SK-N-DZ (cell line): ENCODE measurements at regions not wholly inside any gene's neighbourhood (a gene's known extent, or its start where the extent isn't known, plus 50 kb on each side); places are given as distances from the start of the nearest gene placed in this dataset.

Experiments
- DNase-seq: peaks from one replicate; pipeline ENCODE4 v3.0.0-alpha.2; 2015; ENCODE audit warnings: low spot score

DNA sequence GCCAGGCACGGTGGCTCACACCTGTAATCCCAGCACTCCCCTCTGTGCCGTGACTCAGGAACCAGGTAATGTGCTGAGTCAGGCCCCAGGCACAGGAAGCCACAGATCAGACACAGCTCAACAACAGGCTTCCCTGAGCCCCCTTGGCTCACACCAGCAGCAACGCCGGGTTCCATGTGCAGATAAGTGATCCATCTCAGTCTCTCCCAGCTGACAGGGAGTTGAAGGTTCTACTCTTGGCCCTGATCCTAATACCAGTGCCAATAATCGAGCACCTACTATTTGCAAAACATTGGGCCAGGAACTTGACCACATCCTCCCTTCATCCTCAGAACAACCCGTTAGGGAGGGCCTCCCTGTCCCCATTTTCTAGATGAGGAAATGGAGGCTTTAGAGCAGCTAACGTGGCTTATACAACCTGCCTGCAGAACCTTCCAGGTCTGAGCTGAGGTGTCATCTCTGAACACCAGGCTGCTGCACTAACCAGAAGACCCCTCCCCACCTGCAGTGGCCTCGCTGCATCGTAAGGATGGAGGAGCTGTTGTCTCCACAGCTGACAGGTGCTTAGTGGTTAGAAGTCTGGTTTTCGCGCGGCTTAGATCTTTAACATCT lies 64.8 kb upstream of the AMZ2 start:
- no peak for DNase-seq

DNA sequence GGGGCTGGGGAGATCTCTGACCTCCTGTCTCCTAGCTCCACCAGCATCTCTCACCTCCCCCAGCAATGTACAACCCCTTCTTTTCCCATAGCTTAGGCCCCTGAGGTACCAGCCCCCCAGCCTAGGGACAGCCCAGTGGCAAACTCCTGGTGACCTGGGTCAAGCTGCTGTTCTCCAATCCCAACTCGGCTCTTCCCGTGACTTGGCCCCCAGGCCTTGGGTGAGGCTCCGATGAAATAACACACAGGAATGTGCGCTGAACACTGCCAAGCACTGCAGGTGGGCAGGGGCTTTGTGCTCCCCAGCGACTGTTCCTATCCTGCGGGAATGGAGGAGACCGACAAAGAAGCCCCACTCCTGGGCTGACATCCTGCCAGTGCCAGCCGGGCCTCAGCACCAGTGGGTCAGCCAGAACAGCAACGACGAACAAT lies 63.7 kb upstream of the AMZ2 start:
- DNase-seq = no peak

DNA sequence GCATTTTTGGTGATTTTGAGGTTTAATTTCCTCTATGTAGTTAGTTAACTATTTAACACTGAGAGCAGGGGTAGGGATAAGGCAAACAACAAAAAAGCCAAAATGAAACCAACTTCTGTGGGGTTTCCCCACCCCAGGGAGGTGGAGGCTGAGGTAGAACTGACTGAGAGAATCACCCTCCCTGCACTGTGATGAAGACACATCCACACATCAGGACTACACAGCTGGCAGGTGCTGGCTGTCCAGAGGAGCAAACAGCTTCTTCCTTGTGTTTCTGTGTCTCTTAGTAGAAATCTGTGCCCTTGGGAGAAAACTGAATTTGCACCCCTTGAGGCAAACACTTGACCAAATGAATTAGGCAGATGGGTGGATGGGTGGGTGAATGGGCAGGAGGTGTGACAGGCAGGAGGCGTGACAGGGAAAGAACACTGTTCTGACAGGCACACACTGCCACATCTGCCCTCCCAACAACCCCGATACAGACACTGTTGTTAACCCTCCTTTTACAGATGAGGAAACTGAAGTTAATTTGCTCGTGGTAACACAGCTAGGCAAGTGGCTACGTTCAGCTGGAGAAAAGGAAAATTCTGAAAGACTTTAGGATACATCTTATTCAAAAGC lies 62.9 kb upstream of the AMZ2 start:
- DNase-seq = no peak

DNA sequence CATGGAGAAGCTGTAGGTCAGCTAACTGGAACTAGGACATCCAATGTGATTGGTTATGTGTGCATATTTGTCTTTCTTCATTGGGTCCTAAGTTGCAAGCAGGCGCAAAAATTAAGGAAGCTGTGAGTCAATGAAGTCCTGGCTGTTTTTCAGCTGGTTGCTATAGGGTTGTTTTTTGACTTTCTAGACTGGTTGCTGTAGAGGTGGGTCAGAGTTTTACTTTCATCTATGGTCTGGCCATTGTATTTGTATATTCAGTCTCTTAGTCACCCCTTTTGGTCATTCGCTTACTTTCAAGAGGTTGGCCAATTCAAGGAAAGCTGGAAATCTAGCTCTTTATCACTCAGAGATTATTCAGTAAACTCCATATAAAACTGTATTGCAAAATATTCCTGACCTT lies 62.0 kb upstream of the AMZ2 start:
- no peak for DNase-seq

DNA sequence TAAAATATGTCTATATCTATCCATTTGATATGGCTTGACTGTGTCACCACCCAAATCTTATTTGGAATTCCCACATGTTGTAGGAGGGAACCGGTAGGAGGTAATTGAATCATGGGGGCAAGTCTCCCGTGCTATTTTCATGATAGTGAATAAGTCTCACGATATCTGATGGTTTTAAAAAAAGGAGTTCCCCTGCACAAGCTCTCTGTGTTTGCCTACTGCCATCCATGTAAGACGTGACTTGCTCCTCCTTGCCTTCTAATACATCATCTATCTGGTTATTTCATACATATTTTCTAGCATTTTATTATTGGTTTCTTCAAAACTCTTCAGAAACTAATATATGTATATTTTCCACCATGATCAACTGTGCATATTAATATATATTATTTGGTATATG lies 57.3 kb upstream of the AMZ2 start:
- DNase-seq = no peak

DNA sequence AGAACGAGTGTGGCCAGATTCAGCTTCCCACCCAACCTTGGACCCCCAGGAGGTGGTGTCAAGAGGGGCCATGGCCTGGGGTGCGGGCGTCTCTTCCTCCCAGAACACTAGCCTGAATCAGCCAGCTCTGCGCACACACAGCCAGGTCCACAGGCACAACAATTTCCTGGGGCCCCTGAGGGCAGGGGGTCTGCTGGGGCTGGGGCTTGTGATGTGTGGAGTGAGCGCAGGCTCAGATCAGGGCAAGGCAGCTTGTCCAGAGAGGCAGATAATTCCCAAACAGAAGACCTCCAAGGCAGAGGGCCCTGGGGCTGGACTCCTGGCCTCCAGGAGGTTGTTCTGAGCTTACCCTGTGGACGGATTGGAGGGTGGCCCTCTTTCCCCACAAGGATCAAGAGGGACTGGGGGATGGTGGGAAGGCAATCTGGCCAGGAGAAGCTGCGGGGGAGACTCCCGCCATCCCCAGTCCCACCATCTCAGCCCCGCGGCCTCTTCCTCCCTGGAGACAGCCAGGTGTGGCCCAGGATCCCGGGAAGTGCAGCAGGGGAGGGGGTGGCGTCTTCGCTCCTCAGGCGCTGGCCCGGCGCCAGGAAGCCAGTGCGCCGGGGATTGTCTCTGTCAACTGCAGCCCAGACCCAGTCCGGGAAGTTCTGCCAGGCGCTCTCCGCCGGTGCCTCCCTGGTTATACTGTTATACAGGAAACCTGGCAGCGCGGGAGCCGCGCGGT lies 52.0 kb upstream of the AMZ2 start:
- DNase-seq = no peak

DNA sequence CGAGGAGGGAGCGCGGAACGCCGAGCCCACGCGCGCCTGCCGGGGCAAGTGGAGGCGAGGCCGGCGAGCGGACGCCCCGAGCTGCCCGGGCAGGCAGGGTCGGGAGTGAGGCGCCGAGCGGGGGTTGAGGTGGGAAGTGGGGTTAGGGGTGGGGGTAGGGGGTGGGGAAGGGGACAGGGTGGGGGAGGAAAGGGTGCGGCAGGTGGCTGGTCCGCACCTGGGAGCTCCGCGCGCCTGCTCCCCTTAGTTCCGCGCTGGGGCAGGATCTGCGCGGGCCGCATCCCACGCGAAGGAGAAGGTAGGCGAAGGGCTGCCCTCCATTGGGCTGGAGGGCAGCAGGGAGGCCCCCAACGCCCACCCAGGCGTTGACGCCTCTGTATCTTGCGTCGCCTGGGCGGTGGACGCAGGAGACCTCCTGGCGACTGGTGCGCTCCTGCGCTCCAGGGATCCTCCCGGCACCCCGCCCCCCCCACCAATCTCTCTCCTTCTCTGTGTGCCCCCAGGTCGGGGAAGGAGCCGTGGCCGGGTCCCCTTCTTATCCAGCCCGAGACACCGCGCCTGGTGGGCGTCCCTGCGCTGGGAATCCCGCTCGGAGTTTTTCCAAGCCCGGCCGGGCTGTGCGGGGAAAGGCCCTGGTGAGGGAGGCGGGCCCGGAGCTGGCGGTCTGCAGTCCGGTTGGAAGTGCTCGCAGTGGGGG lies 51.3 kb upstream of the AMZ2 start:
- DNase-seq = no peak

DNA sequence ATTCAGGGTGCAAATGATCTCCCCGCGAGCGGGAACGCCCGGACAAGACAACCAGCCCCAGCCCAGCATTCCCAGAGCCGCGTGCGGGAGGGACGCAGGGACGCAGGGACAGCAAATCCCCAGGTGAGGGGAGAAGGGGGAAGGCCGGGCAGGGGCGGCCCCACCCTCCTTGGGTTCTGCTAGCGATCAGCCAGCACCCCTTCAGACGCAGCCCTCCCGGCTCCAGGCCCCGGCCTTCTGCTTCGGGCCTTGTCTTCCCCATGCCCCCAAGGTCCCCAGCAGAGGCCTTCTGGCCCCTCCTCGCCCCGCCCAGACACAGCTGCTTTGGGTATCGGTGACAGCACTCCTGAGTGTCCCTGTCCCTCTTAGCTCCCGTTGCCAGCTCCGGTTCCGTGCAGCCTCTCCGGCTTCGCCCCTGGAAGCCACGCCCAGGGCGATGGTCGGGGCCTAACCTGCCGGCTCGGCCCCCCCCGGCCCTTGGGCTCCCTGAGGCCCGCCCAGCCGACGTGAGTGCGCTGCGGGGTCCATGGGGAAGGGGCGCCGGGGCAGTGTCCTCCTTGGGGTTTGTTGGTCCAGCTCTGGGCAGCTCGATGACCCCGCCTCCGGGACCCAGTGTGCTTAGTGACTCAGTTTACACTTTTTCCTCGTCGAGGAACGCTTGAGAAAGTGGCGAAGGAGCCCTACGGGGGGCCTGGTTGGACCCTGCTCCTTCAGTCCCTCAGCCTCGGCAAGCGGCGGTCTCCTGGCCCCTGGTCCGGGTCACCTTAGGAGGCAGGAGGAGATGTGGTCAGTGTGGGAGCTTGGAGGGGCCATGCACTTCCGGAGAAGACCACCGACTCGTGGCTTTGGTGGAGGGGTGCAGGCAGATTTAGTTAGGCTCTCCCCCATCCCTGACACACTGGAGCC lies 50.5 kb upstream of the AMZ2 start:
- DNase-seq = no peak

DNA sequence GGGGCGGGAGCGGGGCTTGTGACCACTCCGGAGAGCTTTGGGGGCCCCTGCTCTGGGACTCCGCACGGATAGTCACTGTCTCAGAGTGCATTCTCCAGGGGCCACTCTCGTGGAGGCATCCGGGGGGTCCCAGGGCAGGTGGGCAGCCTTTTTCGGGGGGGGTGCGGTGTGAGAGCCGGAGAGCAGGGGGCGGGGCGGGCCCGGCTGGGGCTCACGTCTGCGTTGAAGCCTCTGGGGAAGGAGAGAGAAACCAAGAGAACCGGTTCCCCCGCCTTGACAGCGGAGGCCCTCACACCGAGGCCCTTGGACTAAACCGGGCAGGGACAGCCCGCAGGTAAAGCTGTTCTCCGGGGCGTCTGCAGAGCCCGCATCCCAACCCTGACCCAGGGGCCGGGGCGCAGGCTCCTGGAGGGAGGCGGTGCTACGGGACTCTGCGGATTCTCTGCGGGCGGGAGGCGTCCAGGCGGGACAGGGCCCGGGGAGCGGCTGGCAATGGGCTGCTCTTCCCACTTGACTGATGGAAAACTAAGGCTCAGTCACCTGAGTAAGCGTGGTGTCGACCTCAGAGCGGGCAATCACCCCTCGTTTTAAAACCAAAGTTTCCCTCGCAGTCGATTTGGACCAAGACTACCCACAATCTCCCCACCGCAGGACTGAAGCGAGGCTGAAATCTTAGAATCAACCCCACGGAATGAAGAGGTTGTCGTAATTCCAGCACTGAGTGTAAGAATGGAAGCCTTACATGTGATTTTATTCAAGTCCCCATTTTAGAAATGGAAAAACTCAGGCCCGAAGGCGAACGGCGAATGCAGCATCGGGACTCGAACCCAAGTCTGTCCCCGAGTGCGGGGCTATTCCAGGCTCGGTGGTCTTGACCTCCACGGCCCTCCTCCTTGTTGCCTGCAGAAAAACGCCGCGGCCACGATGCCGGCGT lies 49.6 kb upstream of the AMZ2 start:
- no peak for DNase-seq
